ENCODE measurements at regions not wholly inside any gene's neighbourhood (a gene's known extent, or its start where the extent isn't known, plus 50 kb on each side); places are given as distances from the start of the nearest gene placed in this dataset.
A peak's percentile ranks its signal among the peaks of the same experiment; 100 is the strongest.

DNA sequence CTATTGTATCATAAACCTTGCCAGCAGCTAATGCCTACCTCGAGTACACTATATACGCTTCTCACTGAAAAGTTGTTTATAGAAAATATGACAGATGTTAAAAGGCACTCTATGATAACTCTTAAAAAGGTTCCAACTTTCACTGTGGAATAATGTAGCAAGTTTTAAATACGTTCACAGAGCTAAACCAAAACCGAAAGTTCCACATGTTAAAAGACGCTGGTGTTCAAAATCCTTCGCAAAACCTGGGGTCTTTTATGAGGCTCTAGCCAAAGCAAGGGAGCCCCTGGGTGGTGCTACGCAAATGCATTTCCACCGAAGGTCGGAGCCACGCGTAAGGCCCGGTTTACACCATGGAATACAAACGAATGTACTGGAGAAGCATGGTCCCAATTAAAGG, 103.7 kb upstream of the TENM3 start:
- TF ChIP-seq POLR2A (IDR thresholded peaks at IDR 0.05) (no peak), CTCF (IDR thresholded peaks at IDR 0.05) (no peak)
- no peak overlapping the region for H3K4me3 ChIP-seq (ENCODE audit: low read depth, poor library complexity, severe bottlenecking)
- intact Hi-C loops (cut with DNase I; ENCODE audit: low total_unique reads), result no loop called here
- no peak for DNase-seq (ENCODE audit: low spot score in 2 of 2)
- 55 to 60% methylated on average over 13 of the region's 13 CpGs for WGBS, 2 donors

DNA sequence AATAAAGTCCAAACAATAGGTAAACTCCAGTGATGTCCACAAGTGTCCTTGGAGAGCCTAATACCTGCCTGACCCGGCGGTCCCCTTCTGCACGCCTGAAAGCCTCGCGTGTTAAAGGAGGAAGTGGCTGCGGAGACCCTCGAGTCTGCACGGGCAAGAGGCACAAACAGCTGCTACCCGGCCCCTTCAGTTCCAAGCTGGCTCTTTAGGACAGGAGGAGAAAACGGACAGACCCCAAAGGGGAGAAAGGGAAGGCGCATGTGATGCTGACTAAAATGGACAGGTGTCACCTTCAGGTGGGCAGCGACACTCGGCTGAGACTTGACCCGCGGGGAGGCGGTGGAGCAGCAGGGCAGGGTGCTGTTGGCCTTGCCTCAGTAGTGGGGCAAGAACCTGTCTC, 102.7 kb upstream of the TENM3 start:
- DNase-seq (ENCODE audit: low spot score in 2 of 2), result no peak
- 64 to 65% methylated on average over 15 to 16 of the region's 16 CpGs for WGBS, 2 donors
- intact Hi-C loops (cut with DNase I; ENCODE audit: low total_unique reads), result no loop called here

GRCh38 chr4:182141061-182141460, 102.1 kb upstream of the TENM3 start:
- H3K4me3 ChIP-seq (ENCODE audit: low read depth, poor library complexity, severe bottlenecking), result no peak overlapping the region
- no peak for DNase-seq (ENCODE audit: low spot score in 2 of 2)
- 24 to 47% methylated on average over 26 of the region's 26 CpGs for WGBS, 2 donors
- no peak for TF ChIP-seq POLR2A (IDR thresholded peaks at IDR 0.05)
- TF ChIP-seq CTCF (IDR thresholded peaks at IDR 0.05), result no peak
- intact Hi-C loops (cut with DNase I; ENCODE audit: low total_unique reads), result no loop called here

More for the DNA sequence above, 102.7 kb upstream of the TENM3 start:
- no peak overlapping the region for H3K4me3 ChIP-seq (ENCODE audit: low read depth, poor library complexity, severe bottlenecking)
- TF ChIP-seq CTCF (IDR thresholded peaks at IDR 0.05), result no peak
- TF ChIP-seq POLR2A (IDR thresholded peaks at IDR 0.05), result no peak

DNA sequence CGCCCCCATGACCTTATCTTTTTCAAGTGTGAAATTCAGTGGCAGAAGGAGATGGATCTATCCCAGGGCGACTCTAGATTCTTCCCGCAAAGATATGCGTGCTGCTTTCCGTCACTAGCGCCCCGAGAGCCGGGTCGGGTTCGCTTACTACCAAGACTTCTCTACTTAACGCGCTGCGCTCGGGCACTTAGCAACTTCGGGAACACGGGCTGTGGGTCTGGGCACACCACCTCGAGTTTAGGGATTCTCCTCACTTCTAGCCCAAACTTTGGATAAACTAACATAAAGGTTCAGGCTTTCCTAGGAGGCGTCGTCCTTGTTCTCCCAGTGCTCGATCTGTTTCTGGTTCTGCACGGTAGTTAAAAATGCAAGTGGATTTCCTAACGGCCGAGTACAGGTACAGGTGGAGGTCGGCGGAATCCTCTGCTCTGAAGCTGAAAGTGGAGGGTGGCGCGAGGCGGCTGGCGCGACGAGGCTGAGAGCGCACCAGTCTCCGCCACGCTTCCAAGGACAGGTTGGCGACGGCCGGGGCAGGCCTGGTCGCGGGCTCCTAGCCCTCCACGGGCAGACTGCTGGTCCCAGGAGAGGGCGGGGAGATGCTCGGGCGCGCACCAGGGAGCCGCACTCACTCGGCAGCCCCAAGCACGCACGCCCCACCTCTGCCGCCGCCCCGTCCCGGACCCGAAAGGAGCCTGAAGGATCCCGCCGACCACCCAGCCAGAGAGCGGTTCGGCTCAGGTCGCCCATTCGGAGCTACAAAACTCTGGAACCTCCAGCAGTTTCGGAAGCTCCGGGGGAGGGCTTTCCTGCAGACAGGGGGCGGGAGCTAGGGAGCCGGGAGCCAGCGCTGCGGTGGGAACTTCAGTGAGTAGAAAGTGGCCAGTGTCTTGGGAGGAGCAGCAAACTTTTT, 100.8 kb upstream of the TENM3 start:
- 38 to 42% methylated on average over 58 to 65 of the region's 65 CpGs for WGBS, 2 donors
- TF ChIP-seq POLR2A (IDR thresholded peaks at IDR 0.05) (no peak), CTCF (IDR thresholded peaks at IDR 0.05) (no peak)
- DNase-seq (ENCODE audit: low spot score in 2 of 2), result no peak
- intact Hi-C loops (cut with DNase I; ENCODE audit: low total_unique reads), result no loop called here
- no peak overlapping the region for H3K4me3 ChIP-seq (ENCODE audit: low read depth, poor library complexity, severe bottlenecking)

DNA sequence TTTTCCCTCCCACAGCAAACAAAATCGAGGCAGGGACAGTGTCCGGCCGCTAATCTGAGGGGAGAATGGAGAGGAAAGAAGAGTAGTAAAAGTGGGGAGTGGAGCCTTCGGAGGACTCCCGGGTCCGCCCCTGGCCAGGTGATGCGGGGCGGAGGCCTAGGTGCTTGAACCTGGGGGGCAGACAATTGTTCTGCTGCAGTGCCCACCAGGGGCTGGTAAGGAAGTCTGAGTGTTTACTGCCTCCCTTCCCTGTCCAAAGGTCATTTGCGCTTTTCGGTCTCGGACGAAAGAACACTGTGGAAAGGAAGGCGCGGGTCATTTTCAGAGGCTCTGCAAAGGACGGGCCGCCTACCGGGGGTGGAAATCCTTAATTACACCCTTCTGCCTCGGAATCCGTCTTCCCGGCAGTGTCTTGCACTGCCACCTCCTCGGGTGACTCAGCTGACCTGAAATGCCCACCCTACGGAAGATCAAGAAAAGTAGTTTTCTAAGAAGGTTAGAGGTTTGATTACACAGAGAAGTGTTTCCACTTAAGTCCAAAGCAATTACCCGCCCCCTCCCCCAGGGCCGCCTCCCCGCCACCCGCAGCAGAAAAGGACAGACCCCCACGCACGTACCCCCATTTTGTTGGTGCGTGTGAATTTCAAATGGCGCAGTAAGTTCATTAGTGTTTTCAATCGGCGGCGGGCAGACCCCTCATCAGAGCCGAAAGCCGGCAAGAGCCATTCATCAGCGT, 99.9 kb upstream of the TENM3 start:
- 2 to 3% methylated on average over 36 of the region's 36 CpGs for whole genome bisulfite sequencing, 2 donors
- H3K4me3 ChIP-seq (ENCODE audit: low read depth, poor library complexity, severe bottlenecking), result peak overlapping the region; percentile 11
- intact Hi-C loops (cut with DNase I; ENCODE audit: low total_unique reads), result no loop called here
- no peak for DNase-seq (ENCODE audit: low spot score in 2 of 2)
- TF ChIP-seq CTCF (IDR thresholded peaks at IDR 0.05) (no peak), POLR2A (IDR thresholded peaks at IDR 0.05) (no peak)
